ENCODE measurements at regions not wholly inside any gene's neighbourhood (a gene's known extent, or its start where the extent isn't known, plus 50 kb on each side); places are given as distances from the start of the nearest gene placed in this dataset.
"Not testable (repeated sequence)": the region's sequence is repeated elsewhere in the genome, so short reads cannot be mapped to it uniquely, and the experiment has no call there.

DNA sequence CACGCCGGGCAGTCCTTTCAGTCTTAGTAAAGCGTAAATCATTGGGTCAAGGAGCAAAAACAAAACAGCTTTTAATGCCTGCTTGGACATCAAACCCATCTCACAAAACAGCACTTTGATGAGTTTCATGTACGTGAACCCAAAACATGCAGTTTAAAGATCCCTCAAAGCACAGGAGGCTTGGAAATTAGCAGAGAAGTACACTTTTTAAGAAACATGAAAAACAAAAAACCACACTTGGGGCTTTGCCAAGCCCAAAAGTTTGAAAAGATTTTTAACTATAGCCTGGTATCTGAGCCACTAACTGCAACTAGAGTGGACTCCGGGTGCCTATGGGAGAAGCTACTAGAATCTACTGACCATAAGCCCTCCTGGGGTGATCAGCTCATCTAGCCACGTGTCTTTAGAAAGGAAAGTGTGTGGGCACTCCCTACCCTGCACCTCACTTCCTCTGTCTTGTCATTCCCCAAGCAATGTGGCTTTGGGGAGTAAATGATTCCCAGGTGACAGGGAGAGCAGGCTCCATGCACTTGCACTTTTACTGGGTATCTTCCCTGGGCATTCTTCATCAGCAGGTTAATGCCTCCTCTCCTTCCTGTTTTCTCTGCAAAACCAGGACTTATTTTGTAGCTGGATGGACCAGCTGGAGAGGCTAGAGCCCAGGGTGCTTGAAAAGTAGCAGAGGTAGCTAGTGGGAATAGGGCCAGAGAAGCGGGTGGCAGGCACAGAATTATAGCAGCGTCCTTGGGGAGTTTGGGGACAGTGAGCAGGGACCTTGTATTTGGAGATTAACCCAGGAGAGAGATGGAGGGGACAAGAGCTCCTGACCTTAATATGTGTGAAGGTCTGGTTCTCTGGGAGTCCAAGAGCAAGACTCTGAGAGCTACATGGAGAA is 339.3 kb downstream of the BCL11B start:
- DNase-seq (ENCODE audit: low spot score), result no peak

- not testable (repeated sequence) for DNase-seq (ENCODE audit: low spot score)
These were observed 337.4 kb downstream of the BCL11B start for GRCh38 chr14:98934569-98934968.

DNA sequence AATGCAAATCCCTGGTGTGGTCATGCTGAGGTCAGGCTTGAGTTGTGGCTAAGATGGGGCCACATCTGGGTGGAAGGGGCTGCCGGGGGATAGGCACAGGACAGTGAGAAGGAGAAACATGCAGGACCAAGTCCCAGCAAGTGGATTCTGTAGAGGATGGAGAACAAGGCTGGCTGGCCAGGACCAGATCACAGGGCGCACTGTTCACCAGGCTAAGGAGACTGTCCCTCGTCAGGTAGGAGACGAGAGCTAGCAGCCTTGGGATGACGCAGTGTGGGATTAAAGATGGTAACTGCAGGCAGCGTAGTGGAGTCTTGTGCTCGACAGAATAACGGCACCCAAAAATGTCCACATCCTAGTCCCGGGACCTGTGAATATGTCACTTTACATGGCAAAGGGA is 336.1 kb downstream of the BCL11B start:
- no peak for DNase-seq (ENCODE audit: low spot score)

DNA sequence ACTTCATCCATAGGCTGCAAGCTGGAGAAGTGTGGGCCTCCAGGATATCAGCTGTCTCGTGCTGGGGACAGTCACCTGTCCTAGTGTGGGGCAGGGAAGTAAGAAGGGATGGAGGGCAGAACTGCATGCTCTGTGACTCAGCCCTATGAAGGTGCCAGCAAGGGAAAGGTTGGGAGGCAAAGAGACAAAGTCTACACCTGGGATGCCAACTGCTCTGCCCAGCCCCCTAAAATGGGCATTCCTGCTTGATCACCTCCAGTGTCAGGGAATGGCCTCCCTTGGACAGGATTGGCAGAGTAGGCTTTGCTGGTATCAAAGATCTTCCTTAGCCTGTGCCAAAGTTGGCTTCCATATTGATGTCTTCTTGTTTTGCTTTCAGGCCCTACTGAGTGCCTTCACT is 335.0 kb downstream of the BCL11B start:
- DNase-seq (ENCODE audit: low spot score), result no peak

- no peak for DNase-seq (ENCODE audit: low spot score)
These were observed 334.1 kb downstream of the BCL11B start for GRCh38 chr14:98937712-98938505.

- DNase-seq (ENCODE audit: low spot score), result no peak
These were observed 331.1 kb downstream of the BCL11B start for GRCh38 chr14:98940693-98941437.

DNA sequence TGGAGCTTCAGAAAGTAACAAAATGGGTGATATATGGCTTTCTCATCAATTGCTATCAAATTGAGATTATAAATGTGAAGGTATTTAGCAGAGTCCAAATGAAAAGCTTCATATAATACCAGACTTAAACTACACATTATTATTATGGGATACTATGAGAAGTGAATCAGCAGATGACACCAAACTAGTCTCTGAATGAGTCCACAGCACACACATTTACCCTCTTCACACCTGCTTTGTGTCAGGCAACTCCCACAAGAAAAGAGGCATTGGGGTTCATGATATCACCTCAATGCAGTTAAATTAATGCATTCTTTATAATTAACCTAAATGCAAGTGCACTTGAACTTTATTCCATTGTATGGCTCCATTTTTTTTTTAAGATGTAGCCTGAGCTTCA is 330.5 kb downstream of the BCL11B start:
- DNase-seq (ENCODE audit: low spot score), result no peak

- DNase-seq (ENCODE audit: low spot score), result no peak
These were observed 328.1 kb downstream of the BCL11B start for GRCh38 chr14:98943907-98944306.

DNA sequence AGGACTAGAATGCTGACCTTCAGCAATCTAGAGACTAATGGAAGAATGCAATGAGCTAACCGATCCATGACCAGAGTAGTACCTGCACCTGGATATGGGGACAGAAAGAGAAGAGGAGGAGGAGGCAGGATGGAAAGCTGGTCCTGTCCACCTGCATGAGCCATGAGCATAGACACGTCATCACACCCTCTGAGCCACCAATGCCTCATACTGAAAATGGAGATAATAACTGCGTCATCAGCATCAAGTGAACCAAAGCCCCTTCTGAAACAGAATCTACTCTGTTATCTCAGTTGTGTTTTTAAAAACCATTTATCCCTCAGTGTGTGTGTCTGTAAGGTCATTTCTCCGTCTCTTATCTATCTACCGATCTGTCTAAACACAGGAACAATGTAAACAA is 327.0 kb downstream of the BCL11B start:
- DNase-seq (ENCODE audit: low spot score), result no peak

DNA sequence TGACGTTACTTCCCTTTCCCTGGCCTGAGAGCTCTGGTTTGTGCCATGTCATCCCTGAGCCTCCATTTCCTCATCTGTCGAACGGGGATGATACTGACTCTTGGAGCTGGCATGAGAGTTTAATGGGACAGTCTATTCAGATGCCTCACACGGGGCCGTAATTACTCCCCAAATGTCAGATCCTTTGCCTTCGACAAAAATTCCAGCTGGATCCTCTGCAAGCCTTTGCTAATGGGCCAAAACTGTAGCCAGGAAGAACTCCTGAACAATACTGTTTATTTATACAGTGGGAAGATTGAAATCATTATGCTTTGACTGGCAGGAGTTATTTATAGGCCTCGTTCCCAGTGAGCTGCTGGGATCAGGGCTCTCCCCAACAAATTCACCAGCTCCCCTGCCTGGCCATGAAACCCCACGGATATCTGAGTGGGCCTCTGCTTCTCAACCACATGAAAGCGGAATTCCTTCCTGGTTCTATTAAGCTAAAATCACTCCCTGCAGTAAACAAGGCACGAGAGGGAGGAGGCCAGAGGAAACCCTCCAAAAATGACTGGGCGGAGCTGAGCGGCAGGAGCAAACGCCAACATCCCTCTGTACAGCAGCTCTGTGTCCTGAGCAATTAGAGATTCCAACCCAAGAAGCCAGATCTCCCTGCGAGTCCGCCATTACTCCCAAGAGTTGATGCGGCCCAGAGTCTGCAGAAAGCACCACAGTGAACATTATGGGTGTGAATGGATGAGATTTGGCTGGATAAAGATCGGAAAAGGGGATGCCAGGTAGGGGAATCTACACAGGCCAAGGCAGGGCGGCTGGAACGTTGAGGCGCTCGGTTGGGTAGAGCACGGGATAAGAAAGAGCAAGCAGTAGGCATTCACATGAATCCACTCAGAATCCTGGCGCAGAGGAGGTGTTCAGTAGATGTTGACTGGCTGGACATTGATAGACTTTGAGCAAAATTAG is 326.1 kb downstream of the BCL11B start:
- DNase-seq (ENCODE audit: low spot score), result no peak

GRCh38 chr14:98946940-98947339 is 325.1 kb downstream of the BCL11B start:
- DNase-seq (ENCODE audit: low spot score), result peak; percentile 47

GRCh38 chr14:98947911-98948595 is 323.9 kb downstream of the BCL11B start:
- no peak for DNase-seq (ENCODE audit: low spot score)

GRCh38 chr14:98949051-98949450 is 322.9 kb downstream of the BCL11B start:
- no peak for DNase-seq (ENCODE audit: low spot score)

DNA sequence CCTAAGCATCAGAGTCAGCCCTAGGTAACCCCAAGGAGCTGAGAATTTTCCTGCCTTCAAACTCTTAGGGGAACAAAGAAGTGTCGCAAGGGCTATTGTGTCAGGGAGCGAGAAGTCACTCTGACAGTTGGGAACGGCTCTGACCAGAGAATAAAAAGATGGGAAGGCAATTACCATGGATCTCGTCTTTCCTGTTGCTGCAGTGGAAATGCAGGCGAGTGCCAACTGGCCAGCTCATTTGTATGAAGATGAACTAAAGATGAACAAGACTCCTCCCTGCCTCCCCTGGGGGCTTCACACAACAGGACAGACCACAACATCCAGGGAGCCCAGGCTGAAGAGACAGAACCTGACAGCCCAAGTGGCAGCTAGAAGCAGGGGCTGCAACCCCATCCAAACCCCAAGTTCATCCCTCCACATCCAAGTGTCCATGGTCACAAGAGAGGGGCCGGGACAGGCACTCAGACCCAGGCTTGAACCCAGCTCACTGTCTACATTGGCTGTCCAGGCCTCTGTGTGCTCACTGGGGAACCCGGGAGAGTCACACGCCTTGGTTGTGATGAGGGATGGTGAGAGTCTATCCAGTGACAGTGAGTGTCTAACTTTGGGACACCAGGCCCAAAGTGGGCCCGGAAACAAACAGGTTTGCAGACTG is 322.4 kb downstream of the BCL11B start:
- no peak for DNase-seq (ENCODE audit: low spot score)

DNA sequence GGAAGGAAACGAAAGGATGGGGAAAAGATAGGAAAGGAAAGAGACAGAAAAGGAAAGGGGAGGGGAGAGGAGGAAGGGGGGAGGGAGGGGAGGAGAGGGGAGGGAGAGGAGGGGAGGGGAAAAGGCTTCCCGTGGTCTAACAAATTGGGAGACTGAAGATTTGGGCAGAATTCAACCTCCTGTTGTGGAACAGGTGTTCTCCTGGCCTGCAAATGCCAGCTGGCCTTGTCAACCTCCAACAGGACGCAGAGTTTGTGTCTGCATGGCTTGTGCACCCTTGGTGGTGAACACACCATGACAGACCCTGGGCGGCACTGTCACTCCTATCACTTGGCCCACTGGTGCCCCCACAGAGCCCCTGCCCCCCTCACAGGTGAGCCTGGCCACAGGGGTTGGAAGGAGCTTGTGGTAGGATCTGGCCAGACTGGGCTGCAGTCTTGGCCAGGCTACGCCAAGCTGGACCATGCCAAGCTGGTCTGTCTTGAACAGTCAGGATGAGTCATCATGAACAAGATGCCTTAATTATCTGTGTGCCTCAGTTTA is 321.6 kb downstream of the BCL11B start:
- no peak for DNase-seq (ENCODE audit: low spot score)

GRCh38 chr14:98951031-98951430 is 321.0 kb downstream of the BCL11B start:
- no peak for DNase-seq (ENCODE audit: low spot score)

DNA sequence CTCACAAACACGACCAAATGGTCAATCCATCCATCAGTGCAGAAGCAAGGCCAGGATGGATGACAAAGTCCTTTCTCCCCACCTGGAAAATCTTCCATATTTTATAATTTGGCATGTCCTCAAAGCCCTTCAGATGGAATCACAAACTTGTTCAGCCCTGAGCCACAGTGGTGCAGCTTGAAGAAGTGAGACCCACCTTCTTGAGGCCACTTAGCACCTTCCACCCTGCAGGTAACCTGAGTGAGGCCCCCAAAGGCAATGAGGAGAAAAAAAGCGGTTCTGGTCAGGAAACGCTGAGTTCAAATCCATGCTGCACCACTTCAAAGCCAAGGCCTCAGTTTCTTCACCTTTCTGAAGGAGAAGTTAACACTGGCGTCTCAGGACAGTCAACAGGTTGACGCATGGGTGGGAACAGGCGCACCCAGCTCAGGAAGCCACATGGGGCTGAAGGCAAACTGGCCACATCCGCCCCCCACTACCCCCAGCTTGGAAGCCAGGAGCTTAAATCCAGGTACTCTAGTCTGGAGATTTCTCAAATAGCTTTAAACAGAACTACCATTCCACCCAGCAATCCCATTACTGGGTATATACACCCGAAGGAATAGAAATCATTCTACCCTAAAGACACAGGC is 320.4 kb downstream of the BCL11B start:
- no peak for DNase-seq (ENCODE audit: low spot score)

DNA sequence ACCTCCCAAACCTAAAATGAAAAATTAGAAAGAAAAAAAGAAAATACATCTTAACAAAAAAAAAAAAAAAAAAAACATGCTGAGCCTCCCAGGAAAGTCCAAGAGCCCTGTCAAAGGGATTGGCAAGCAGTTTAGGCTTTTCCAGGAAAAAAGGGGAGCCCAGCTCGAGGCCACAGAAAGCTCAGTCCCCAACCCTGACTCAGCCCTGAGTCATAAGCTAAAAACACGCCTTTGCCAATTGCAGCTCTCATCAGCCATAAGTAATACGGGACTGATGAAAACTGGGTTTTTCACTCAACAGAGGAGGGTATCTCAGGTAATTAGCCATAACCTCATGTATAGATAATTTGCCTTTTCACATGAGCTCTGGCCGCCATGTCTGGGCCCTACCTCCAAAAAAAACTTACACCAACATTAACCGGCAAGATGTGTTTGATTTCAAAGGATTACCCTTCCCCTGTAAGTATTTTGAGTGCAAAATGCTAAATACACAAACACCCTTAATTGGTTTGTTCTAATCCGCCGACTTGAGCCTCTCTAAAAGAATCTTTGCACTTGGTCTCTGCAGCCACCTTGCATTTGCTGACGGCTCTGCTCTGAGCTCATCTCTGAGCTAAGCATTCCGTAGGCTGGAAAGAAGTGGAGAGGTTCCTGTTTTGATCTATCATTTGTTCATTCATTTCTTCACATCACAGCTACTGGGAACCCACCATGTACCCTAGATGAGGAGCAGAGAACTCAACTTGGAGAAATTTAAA is 319.2 kb downstream of the BCL11B start:
- DNase-seq (ENCODE audit: low spot score), result no peak
